ENCODE measurements at regions not wholly inside any gene's neighbourhood (a gene's known extent, or its start where the extent isn't known, plus 50 kb on each side); places are given as distances from the start of the nearest gene placed in this dataset.
"Not testable (repeated sequence)": the region's sequence is repeated elsewhere in the genome, so short reads cannot be mapped to it uniquely, and the experiment has no call there.

DNA sequence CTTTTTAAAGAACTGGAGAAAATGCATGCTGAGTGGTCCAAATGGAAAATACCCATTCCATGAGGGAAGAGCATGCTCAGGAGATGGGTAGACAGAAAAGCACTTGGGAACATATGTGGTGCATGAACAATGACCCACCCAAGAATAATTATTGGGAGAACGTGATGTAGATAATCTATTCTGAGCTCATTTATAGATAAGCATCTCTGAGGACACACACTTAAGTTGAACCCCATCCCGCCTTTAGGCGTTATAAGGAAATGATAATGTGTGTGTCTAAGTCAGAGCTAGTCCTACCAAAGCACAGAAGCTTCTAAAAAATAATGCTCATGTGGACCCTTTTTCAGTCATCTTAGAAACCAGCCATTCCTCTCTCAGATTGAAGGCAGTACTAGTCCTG is 189.9 kb downstream of the KTN1 start:
- DNase-seq: no peak

DNA sequence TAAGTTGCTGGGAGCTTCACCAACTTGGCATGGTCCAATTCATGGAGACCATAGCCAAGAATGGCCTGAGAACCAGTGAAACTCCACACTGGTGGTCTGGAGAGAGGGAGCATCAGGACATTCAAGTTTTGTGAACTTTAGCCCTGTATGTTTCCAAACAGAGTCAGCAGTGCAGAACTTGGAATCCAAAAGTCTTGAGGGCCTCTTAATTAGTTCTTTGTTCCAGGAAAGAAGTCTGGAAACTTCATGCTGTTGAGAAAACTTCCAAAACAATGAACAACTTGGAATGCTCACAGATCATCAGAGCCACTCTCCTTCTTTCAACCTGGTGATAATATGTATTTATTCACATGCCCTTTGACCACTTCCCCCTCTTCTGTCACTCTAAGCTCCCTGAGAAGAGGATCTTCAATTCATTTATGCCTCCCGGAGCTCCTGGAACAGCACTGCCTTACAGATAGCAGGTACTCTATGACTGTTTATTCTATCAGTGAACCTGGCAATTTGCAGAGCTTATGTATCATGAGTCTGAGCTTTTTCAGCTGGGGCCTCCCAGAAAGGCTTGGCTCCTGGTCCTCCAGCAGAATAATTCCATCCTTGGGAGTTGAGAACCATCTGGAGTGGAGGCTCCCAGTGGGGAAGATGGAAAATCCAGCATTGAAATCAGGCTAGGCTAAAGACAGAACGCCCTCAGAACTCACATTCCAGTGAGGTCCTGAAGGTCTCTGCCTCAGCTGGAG is 191.4 kb downstream of the KTN1 start:
- DNase-seq: no peak

DNA sequence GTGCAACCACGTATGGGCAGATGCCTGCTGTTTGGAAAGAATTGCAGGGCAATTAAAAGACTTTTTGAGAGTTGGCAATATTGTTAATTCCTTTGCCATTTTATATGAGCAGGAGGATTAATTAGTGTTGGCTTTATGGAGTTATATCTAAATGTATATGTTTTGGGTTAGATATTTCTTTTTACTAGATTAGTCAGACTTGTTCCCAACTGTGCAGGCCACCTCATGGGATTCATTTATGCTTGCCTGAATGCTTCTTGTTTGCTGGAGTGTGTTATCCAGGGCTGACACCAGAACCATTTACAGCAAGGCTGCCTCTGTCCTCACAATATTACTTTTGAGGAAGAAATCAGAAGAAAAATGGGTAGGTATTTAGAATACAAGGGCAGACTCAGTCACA is 192.5 kb downstream of the KTN1 start:
- no peak for DNase-seq

DNA sequence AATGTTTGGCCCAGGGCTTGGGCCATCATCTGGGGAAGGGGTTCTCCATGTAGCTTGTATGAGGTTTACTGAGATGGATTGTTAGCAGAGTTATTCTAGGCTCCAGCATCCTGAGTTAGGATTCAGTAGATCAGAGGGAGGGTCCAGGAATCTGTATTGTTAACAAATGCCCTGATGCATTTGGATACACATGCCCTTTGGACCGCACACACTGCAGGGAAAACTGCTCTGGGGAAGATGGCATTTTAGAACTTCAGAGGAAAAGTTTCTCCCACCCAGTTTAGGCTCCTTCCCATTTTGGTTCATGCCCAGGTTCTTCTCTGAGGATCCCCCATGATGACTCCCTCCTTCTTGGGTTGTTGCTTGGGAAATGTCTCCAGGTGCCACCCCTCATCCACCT is 193.3 kb downstream of the KTN1 start:
- DNase-seq: no peak

DNA sequence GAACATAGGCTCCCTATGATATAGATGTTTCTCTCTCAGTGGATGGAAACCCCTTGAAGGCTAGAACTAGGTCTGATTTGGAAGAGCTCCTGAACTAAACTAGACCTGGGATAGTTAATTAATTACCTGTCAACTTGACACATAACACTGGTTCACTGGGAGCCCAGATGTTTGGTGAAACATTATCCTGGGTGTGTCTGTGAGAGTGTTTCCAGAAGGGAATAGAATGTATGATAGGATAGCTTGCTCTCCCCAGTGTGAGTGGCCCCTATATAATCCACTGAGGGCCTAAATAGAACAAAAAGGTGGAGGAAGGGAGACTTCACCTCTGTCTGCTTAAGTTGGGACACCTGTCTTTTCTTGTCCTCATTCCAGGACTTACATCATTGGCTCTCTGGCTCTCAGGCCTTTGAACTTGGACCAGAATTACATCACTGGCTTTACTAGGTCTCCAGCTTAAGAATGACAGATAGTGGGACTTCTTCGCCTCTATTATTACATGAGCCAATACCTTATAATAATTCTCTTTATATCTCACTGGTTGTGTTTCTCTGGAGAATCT is 194.1 kb downstream of the KTN1 start:
- no peak for DNase-seq

DNA sequence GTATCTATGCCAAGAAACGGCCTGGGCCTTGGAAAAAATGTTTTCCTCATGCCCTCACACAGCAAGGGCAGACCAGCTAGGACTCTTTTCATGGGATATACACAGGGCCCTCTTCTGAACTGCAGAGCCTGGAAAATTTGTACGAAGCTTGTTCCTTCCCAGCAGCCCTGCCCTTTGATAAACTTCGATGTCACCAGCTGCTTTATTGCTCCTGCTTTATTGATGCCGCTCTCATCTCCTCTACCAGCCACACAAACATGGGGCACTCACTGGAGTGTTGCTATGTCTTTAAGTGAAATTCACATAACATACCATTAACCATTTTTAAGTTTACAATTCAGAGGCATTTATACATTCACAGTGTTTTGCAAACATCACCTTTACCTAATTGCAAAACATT is 197.9 kb downstream of the KTN1 start:
- no peak for DNase-seq

DNA sequence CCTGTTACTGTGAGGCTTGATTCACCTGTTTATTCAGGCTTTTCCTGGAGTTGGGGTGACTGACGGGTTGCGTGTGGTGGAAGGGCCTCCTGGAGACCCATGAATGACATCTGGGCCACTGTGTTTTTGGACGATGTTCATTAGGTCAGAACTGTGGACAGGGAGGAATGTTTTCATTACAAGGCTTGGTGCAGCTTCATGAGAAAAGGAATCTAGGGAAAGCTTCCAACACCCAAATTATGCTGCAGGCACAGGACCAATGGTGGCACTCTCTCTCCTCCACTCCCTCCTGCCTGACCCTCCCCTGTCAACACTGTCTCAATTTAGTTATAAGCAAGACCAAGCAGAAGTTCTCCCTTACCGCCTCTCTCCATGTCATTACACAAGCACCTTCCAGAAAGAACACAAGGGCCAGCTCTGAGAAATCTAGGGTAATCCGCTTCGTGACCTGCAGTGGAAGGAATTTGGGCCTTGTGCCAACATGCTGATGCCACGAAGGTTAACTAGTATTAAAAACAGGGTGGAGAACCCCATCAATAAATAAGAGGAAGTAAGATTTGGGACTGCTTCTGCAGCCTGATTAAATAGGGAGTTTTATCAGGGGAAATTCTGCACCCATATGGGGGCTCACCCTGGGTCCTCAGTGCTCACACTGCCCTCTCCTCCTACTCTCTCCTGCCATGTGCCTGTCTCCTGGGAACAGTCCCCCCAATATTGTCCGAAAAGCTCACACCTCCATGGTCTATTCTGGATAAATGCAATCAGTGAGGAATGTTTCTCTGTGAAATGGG is 200.3 kb downstream of the KTN1 start:
- DNase-seq: peak; percentile 53

DNA sequence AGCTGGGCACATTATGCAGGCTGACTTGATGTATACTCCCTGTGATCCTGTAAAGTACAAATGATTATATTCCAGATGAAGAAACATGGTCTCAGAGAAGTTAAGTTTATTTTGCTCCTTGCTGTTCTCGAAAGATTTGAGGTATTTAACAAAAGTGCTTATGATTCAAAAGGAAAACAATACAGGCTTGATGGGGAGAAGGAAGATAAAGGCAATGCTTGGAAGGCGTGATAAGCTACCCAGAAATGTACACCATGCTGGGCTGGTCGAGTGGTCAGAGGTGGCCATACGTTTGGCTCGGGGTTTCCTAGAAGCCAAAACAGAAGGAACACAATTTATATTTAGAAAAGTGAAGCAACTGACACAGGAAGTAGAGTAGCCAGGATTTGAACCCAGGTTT is 201.0 kb downstream of the KTN1 start:
- no peak for DNase-seq

DNA sequence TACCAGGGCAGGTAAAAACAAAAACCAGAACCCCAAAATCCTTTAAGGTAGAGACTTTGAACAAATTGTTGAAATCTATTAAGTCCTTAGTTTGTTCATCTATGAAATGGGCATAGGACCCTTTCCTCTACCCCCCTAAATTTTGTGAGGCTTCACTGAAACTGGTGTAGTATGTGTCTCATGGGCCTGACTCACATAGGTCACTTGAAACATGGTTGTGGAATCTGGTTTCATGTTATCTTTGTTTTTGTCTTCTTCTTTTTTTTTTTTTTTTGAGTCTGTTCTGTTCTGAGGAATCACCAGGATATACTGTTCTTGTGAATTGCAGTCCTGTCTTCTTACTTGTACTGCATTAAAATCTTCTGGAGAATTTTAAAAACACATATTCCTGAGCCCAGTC is 202.2 kb downstream of the KTN1 start:
- DNase-seq: no peak

DNA sequence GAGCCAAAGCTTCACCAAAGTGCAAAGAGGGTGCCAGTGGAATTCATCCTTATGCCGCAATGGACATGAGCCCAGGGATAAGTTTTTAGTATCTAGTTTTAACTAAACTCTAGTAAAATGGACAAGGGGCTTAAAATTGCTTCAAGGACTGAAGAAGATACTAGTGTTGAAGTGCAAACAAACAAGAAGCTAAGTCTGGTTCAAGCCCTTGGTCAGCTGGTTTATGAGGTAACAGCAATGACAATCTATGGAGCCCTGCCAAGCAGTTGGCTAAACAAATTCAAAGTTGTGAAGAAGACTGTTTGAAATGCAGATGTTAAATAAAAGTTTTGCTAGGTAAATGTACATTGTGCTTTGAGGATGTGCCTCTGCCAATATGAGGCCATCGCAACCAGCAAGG is 209.4 kb downstream of the KTN1 start:
- DNase-seq: no peak

DNA sequence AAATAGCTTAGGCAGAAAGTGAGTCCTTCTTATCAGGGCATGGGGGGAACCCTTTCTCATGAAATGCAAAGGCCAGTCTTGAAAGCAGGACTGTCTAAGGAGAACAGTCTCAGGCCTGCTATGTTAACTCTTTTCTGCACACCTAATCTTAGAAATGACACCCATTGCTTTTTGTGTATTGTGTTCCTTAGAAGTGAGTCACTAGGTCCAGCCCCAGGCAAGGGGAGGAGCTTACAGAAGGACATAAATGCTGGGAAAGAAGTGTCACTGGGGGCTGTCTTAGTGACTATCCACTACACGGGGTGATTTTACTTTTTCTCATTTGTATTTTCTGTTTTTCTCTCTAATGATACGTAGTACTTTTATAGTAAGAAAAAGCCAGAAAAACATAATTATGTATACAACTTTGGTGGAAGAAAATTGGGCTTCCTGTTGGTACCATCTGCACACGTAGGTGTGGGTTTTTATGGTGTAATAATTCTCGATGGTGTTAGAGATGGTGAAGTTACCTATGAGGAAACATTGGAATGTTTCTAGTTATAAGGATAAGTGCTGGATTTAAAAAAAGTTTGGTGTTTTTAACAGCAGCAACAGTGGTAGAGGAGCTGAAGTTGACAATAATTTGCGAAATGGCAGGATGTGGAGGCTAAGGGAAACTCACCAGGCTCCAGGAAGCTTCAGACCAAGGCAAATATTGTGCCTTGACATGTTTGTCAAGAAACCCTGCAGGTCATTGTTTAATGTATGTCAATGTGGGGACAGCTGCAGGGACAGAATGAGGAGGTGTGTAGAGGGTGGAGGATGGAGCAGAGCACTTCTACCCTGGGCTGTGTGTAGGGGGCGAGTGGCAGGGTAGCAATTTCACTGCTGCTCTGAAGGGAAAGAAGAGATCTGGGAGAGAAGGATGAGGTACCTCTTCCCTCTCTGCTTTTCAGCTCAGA is 214.9 kb downstream of the KTN1 start:
- peak; percentile 15 for DNase-seq

DNA sequence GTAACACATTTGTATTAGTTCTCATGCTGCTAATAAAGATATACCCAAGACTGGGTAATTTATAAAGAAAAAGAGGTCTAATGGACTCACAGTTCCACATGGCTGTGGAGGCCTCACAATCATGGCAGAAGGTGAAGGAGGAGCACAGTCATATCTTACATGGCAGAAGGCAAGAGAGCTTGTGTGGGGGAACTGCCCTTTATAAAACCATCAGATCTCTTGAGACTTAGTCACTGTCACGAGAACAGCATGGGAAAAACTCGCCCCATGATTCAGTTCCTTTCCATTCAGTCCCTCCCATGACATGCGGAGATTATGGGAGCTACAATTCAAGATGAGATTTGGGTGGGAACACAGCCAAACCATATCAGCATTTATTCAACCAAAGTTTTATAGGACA is 216.5 kb downstream of the KTN1 start:
- DNase-seq: not testable (repeated sequence)

DNA sequence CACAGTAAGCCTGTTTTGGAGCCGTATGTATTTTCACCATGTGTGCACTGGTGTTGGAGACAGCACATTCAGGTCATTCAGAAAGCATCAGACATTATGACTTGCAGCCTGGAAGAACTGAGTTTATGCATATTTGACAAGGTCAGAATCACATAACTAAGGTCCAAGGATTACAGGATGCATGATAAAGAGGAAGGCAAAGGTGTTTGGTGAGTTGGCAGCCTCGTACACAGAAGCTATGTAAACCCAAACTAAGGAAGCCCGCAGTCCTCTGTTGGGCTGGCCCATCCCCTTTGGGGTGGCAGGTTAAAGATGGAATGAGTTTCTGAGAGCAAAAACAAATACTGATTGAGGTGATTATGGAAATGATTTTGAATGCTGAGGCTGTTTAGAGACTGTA is 218.4 kb downstream of the KTN1 start:
- DNase-seq: no peak

DNA sequence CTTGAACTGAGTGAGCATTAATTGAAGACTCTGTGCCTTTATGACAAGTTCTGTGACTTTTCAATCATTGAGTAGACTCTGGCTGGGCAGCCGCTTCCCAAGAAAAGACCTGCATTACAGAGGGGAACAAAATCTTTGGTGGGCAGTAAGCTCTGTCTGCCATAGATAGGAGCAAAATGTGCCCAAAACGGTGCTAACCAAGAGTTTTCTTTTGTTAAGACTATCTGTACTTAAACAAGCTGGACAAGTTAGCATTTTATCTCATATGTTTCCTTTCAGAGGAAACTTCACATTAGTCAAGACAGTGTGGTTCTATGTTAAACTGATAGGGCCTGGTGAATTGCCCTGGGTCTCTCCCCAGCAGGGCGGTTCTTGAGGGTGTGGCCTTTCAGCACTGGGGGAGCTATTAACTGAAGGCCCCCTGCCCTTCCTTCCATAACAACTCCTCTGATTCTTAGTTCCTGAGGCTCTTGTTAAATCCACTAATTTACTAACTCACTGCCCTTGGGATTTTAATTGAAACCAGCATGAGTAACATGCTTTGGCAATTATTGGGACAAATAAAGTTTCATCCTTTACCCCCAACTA is 219.6 kb downstream of the KTN1 start:
- DNase-seq: no peak

DNA sequence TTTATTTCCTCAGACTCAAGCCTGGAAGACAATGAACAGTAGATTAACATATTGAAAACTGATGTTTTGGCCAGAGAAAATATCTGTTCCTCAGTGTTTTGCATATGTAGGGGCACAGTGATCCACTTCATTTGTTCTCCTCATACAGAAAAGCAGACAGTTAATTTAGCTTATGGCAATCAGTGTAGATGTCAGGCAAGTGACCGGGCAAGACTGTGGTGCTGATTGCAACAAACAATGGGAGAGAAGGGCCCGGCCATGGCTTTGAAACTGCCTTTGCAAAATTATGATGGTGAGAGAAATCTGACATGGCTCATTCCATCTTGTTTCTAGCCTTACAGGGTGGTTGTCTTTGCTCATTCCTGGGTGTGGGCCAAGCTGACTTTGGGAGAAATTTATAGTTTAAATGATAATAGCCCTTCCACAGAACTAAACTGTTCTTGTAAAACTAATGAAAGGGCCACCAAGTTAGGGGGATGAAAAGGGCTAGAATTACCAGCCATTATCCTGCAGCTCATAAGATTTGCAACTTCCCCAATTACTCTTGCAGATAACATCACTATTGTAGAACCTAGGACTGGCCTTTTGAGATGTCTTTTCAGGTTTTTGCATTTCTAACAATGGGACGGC is 220.3 kb downstream of the KTN1 start:
- DNase-seq: no peak

DNA sequence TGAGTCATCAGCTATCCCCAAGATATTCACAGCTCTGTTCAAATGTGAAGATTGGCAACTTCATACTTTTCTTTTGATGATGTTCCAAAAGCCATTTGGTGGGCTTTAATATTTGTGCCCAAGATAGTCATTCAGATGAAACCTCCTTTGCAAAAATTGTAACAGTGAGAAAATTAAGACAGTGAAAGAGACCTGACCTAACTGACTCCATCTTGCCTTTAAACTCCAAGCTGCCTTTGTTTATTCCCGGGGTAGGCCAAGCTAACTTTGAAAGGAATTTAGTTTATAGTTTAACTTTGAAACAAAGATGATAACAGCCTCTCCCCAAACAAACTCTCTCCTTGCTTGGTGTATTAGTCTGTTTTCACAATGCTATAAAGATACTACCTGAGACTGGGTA is 221.1 kb downstream of the KTN1 start:
- no peak for DNase-seq

DNA sequence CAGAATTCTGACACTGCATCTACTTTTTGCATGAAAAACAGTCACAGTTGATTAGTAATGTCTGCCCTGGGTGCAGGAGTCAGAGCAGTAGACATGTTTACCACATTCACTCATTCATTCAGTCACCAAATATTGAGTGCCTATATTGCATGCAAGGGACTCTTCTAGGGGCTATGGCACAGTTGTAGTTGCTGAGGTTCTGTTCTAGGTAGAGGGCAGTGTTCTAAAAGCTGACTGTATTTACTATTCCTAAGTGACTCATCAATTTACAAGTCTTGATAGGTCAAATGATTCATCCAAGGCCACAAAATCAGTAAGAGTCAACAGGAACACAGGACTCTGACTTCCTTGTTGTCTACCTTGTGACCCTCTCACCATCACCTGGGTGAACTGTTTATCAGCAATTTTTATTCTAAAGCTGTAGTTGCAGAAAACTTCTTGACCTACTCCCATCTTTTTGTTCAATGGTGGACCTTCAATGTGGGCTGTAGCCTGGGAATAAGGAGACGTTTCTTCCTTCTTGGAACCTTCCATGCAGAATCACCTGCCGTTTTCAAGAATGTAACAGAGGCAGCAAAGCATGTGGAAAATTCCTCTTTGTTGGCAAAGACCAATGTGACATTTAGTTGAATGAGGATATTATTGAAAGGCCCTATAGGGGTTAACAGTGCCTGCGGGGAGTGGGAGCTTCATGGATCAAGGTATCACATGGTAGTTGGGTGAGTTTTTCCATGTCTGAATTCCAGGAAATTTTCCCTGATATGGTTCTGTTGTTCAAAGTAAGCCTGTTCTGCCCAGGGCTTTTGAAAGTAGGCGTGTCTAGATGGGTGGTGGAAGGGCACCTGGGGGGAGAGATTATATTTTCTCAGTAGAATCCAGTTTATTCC is 223.2 kb downstream of the KTN1 start:
- DNase-seq: no peak

DNA sequence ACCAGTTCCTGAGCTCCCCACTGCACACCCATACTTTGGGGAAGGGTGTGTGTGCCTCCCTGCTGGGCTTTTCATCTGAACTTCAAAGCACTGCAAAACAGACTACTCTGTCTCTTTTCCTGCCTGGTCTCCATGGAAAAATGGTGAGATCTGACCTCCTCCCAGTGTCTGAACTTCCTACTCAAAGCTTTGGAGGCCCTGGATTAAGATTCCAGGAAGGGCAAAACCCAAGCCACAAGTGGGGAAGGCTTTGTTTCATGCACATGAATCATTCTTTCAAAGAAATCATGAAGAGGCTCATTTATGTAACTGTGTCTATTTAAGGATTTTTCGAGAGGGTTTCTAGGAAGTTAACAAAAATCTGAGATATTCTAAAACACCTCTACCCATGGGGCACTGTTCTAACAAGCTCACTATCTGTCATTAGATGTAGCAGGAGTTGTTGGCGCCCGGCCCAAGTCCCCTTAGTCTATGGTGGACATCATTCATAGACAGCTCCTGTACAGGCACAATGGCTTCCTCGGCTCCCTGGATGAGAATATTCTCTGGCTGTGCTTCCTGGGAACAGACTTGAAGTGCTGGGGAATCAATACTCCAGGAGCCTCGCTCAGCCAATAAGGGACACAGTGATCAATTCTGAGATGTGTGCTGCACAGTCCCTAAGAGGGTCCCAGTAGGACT is 224.0 kb downstream of the KTN1 start:
- no peak for DNase-seq

DNA sequence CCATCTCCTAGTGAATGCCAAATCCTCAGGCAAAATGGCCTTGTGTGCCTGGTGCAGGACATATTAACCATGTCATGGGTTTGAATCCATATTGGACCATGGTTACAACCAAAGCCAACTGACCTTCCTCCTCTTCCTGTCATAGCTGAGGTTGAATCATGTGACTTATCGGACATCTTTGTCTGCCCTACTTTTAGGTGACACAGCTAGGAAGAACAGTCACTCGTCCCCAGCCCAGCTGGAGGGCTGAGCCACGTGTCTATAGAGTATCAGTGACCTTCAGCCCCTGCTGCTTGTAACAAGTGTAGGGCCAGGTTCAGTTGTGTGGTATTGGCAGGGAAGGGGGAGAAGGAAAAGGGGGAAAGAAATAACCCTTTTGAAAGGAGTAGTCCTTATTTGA is 225.2 kb downstream of the KTN1 start:
- no peak for DNase-seq

DNA sequence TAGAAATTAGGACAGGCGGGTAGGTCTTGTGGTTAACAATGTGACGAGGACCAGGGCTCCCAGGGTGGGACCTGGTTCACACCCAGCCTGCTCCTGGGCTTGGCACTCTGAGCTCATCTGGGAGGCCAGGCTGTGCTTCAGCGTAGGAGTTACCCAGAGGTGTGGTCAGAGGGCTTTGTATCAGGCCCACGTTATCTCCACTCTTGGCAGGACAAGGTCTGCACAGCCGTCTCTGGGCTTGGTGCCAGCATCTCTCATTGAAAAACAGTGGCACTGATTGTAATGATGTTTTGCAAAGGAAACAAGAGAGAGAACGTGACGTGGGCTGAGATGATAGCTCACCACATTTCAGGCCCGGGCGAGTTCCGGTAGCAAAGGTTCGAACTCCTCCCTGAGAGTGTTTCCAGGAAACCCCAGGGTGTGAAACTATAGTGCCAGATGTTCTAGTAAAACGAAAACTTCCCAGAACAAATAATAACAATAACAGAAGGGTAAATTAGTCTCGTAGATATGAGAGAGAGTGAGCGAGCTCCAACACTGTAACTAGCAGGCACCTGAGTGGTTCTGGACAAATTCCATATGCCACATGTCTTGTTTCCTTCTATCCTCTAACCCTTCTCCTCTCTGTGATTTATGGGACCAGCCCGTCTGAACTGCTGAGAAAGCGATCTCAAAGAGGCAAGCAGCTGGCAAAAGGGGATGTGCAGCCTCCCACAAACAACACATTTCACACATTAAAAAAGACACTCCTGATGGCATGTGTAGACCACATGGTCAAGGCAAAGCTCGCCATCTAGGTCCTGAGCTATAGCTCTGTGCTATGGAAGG is 227.3 kb downstream of the KTN1 start:
- DNase-seq: no peak
